ENCODE measurements at regions not wholly inside any gene's neighbourhood (a gene's known extent, or its start where the extent isn't known, plus 50 kb on each side); places are given as distances from the start of the nearest gene placed in this dataset.

GRCh38 chr12:90497923-90498545, 456.9 kb downstream of the CCER1 start:
- no peak for TF ChIP-seq CTCF (IDR thresholded peaks at IDR 0.05)
- TF ChIP-seq POLR2A (IDR thresholded peaks at IDR 0.05): no peak
